ENCODE measurements at regions not wholly inside any gene's neighbourhood (a gene's known extent, or its start where the extent isn't known, plus 50 kb on each side); places are given as distances from the start of the nearest gene placed in this dataset.

DNA sequence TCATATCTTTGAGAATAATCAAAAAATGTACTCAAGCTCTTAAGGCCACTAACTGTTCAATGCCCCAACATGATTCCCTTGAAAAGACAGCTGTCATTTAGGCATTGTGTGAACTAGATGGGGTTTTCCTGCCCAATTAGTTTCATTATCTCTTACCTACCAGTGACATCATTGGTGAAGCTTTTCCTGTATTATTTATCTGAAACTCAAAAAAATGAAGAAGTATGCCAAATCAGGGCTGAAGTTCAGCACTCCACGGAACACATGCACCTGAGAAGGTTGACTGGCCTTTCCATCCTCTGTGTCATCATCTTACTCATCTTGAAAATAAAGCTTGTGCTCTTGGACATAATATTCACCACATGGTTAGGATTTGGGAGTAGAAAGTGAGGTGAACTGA is 126.4 kb downstream of the TXNL1 start:
- ChIA-PET CTCF (no interaction called here), POLR2A (no interaction called here)

DNA sequence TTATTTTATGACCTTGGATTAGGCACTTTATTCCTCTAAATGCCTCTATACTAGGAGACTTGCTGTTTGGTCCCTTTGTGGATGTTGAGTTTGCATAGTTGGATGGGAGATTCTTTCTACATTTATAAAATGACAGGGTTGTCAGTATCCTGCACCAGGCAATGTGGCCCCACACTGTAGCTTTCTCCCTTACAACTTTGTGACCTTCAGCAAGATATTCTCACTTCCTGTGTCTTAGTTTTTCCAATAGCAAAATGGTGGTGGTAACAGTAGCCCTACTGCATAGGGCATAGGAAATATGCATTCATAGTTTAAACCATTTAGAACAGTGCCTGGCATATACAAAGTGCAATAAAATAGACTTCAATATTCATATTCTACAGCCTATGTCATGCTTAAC is 128.3 kb downstream of the TXNL1 start:
- no peaks in the 10 kb centered on the region for H3K4me1 ChIP-seq
- H3K4me2 ChIP-seq = no peak overlapping the region
- POLR2A ChIA-PET = no interaction called here
- no peak overlapping the region for H3K4me3 ChIP-seq
- TF ChIP-seq JUNB (IDR thresholded peaks at IDR 0.05) = no peak
- no peak for TF ChIP-seq ZFP36 (IDR thresholded peaks at IDR 0.05; ENCODE audit: borderline replicate concordance, partially characterized antibody)
- TF ChIP-seq MAZ (IDR thresholded peaks at IDR 0.05; ENCODE audit: borderline replicate concordance, low read depth, low read length) = no peak
- TF ChIP-seq, protein P1, sequence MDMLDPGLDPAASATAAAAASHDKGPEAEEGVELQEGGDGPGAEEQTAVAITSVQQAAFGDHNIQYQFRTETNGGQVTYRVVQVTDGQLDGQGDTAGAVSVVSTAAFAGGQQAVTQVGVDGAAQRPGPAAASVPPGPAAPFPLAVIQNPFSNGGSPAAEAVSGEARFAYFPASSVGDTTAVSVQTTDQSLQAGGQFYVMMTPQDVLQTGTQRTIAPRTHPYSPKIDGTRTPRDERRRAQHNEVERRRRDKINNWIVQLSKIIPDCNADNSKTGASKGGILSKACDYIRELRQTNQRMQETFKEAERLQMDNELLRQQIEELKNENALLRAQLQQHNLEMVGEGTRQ (IDR thresholded peaks at IDR 0.05) = no peak
- no peak for TF ChIP-seq RFX5 (IDR thresholded peaks at IDR 0.05)
- TF ChIP-seq, protein P2, sequence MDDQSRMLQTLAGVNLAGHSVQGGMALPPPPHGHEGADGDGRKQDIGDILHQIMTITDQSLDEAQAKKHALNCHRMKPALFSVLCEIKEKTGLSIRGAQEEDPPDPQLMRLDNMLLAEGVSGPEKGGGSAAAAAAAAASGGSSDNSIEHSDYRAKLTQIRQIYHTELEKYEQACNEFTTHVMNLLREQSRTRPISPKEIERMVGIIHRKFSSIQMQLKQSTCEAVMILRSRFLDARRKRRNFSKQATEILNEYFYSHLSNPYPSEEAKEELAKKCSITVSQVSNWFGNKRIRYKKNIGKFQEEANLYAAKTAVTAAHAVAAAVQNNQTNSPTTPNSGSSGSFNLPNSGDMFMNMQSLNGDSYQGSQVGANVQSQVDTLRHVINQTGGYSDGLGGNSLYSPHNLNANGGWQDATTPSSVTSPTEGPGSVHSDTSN (IDR thresholded peaks at IDR 0.05) = no peak
- TF ChIP-seq ZC3H11A (IDR thresholded peaks at IDR 0.05) = no peak
- TF ChIP-seq FOXS1 (CRISPR knock-in tag; IDR thresholded peaks at IDR 0.05) = no peak
- TF ChIP-seq, protein P3, sequence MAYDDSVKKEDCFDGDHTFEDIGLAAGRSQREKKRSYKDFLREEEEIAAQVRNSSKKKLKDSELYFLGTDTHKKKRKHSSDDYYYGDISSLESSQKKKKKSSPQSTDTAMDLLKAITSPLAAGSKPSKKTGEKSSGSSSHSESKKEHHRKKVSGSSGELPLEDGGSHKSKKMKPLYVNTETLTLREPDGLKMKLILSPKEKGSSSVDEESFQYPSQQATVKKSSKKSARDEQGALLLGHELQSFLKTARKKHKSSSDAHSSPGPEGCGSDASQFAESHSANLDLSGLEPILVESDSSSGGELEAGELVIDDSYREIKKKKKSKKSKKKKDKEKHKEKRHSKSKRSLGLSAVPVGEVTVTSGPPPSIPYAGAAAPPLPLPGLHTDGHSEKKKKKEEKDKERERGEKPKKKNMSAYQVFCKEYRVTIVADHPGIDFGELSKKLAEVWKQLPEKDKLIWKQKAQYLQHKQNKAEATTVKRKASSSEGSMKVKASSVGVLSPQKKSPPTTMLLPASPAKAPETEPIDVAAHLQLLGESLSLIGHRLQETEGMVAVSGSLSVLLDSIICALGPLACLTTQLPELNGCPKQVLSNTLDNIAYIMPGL (CRISPR knock-in tag; IDR thresholded peaks at IDR 0.05; ENCODE audit: borderline replicate concordance) = no peak
- TF ChIP-seq RAD21 (conservative IDR thresholded peaks at IDR 0.05 in 1 of 2, IDR thresholded peaks at IDR 0.05 in 1 of 2) = no peak
- TF ChIP-seq CHD4 (IDR thresholded peaks at IDR 0.05; ENCODE audit: borderline replicate concordance) = no peak
- TF ChIP-seq JUN (IDR thresholded peaks at IDR 0.05) = no peak
- no peak for TF ChIP-seq HDAC2 (IDR thresholded peaks at IDR 0.05)
- no peak for TF ChIP-seq MYC (IDR thresholded peaks at IDR 0.05; ENCODE audit: borderline replicate concordance, low read length)
- TF ChIP-seq TP53 (CRISPR knock-in tag; IDR thresholded peaks at IDR 0.05) = no peak
- no peak for TF ChIP-seq KDM5A (IDR thresholded peaks at IDR 0.05)
- TF ChIP-seq HOXB5 (CRISPR knock-in tag; IDR thresholded peaks at IDR 0.05) = no peak
- no peak for TF ChIP-seq CEBPB (IDR thresholded peaks at IDR 0.05)
- TF ChIP-seq, protein P4, sequence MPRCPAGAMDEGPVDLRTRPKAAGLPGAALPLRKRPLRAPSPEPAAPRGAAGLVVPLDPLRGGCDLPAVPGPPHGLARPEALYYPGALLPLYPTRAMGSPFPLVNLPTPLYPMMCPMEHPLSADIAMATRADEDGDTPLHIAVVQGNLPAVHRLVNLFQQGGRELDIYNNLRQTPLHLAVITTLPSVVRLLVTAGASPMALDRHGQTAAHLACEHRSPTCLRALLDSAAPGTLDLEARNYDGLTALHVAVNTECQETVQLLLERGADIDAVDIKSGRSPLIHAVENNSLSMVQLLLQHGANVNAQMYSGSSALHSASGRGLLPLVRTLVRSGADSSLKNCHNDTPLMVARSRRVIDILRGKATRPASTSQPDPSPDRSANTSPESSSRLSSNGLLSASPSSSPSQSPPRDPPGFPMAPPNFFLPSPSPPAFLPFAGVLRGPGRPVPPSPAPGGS (IDR thresholded peaks at IDR 0.05) = no peak
- no peak for TF ChIP-seq PHF8 (IDR thresholded peaks at IDR 0.05; ENCODE audit: borderline replicate concordance, low read depth)
- H3K9me3 ChIP-seq = no peaks in the 10 kb centered on the region
- no peak for FAIRE-seq
- CTCF ChIA-PET = no interaction called here
- no peak for DNase-seq (ENCODE audit: low read depth in 1 of 2, low spot score in 1 of 2)
- H3K27ac ChIP-seq = no peak overlapping the region
- no peak for ATAC-seq

More for the DNA sequence above, 126.4 kb downstream of the TXNL1 start:
- FAIRE-seq (no peak), DNase-seq (ENCODE audit: low read depth in 1 of 2, low spot score in 1 of 2) (no peak), ATAC-seq (no peak)
- Histone ChIP-seq H3K9me3 (no peaks in the 10 kb centered on the region), H3K4me2 (no peak overlapping the region), H3K27ac (no peak overlapping the region), H3K4me3 (no peak overlapping the region), H3K4me1 (no peaks in the 10 kb centered on the region)
- 0% methylated on average over 1 of the region's 1 CpG for WGBS (ENCODE audit: missing lambda C conversion rate)
- TF ChIP-seq FOSL2 (IDR thresholded peaks at IDR 0.05) (no peak), FOSL2 (CRISPR knock-in tag; IDR thresholded peaks at IDR 0.05) (no peak), ZFP36 (IDR thresholded peaks at IDR 0.05; ENCODE audit: borderline replicate concordance, partially characterized antibody) (no peak), EHF (CRISPR knock-in tag; IDR thresholded peaks at IDR 0.05) (no peak), CHD2 (IDR thresholded peaks at IDR 0.05; ENCODE audit: low read length, partially characterized antibody) (no peak)
